Ishikawa (cell line): ENCODE measurements at regions not wholly inside any gene's neighbourhood (a gene's known extent, or its start where the extent isn't known, plus 50 kb on each side); places are given as distances from the start of the nearest gene placed in this dataset.

ENCODE experiments used
- CEBPB ChIP-seq: IDR thresholded peaks from 2 replicates; pipeline ENCODE4 v1.6.1; 2012
- EGR1 ChIP-seq: IDR thresholded peaks from 2 replicates; pipeline ENCODE4 v1.6.1; 2012
- EP300 ChIP-seq: IDR thresholded peaks from 2 replicates; pipeline ENCODE4 v1.6.1; 2012; ENCODE audit warnings: borderline replicate concordance
- FOXM1 ChIP-seq: IDR thresholded peaks from 2 replicates; pipeline ENCODE4 v1.6.1; 2012; ENCODE audit warnings: low read depth, borderline replicate concordance
- MAX ChIP-seq: IDR thresholded peaks from 2 replicates; pipeline ENCODE4 v1.6.1; 2012
- NFIC ChIP-seq: IDR thresholded peaks from 2 replicates; pipeline ENCODE4 v1.6.1; 2012
- REST ChIP-seq: IDR thresholded peaks from 2 replicates; pipeline ENCODE4 v1.6.1; 2012; ENCODE audit warnings: low read depth, mild to moderate bottlenecking
- TAF1 ChIP-seq: IDR thresholded peaks from 2 replicates; pipeline ENCODE4 v1.6.1; 2012; ENCODE audit warnings: low read depth, mild to moderate bottlenecking
- TCF12 ChIP-seq: IDR thresholded peaks from 2 replicates; pipeline ENCODE4 v1.6.1; 2012; ENCODE audit warnings: low read depth
- TEAD4 ChIP-seq: IDR thresholded peaks from 2 replicates; pipeline ENCODE4 v1.6.1; 2012
- YY1 ChIP-seq: IDR thresholded peaks from 2 replicates; pipeline ENCODE4 v1.6.1; 2012; ENCODE audit warnings: low read depth
- ZBTB7A ChIP-seq: IDR thresholded peaks from 2 replicates; pipeline ENCODE4 v1.6.1; 2012; ENCODE audit warnings: low read depth
- TF ChIP-seq, protein P1 (sequence below): IDR thresholded peaks from 2 replicates; pipeline ENCODE4 v1.6.1; 2012

- TF ChIP-seq NFIC (no peak), EP300 (no peak), EGR1 (no peak), TCF12 (no peak), MAX (no peak), TAF1 (no peak), YY1 (no peak), FOXM1 (no peak), ZBTB7A (no peak), CEBPB (no peak), REST (no peak), TEAD4 (no peak)
- TF ChIP-seq, protein P1, sequence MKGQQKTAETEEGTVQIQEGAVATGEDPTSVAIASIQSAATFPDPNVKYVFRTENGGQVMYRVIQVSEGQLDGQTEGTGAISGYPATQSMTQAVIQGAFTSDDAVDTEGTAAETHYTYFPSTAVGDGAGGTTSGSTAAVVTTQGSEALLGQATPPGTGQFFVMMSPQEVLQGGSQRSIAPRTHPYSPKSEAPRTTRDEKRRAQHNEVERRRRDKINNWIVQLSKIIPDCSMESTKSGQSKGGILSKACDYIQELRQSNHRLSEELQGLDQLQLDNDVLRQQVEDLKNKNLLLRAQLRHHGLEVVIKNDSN = no peak
Measured at GRCh38 chr10:111916011-111916410, 267.6 kb downstream of the GPAM start.
